ENCODE measurements at regions not wholly inside any gene's neighbourhood (a gene's known extent, or its start where the extent isn't known, plus 50 kb on each side); places are given as distances from the start of the nearest gene placed in this dataset.
"Not testable (repeated sequence)": the region's sequence is repeated elsewhere in the genome, so short reads cannot be mapped to it uniquely, and the experiment has no call there.

DNA sequence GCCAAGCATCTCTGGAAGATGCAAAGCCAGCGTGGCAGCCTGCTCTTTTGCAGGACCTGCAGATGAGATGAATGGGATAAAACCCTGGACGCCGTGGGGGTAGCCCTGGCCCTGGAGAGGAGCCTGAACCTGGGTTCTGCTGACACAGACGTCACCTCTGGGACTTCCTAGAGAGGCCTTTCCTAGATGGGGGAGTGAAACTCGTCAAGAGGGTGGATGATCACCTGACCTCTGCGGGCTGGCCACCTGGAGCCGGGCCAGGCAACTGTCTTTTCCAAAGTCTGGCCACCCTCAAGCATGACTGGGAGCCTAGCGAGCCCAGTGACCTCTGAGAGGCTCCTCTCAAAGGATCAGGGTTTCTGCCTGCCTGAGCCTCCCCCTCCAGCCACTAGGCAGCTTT, 529.0 kb downstream of the KCNJ18 start:
- TF ChIP-seq EZH2 (IDR thresholded peaks at IDR 0.05; ENCODE audit: borderline replicate concordance, low read depth, low read length, severe bottlenecking) (no peak), CTCF (IDR thresholded peaks at IDR 0.05; ENCODE audit: borderline replicate concordance, extremely low read depth, low read length, poor library complexity, severe bottlenecking) (no peak)
- no peak overlapping the region for H3K4me2 ChIP-seq (ENCODE audit: insufficient read depth, low read length)
- no peak for ATAC-seq (ENCODE audit: insufficient read depth, low read depth)
- no peak overlapping the region for H3K4me3 ChIP-seq (ENCODE audit: low read depth in 1 of 2, low read length in 2 of 2)
- no peaks in the 10 kb centered on the region for H4K20me1 ChIP-seq (ENCODE audit: insufficient read depth, low read length)
- H2AFZ ChIP-seq (ENCODE audit: low read depth, low read length): no peak overlapping the region
- DNase-seq: no peak
- no peaks in the 10 kb centered on the region for H3K79me2 ChIP-seq (ENCODE audit: insufficient read depth, low read length)
- H3K9ac ChIP-seq (ENCODE audit: low read depth, low read length): no peak overlapping the region
- H3K9me3 ChIP-seq (ENCODE audit: insufficient read depth, low read length, severe bottlenecking): no peaks in the 10 kb centered on the region
- H3K27ac ChIP-seq (ENCODE audit: low read length): no peak overlapping the region
- H3K36me3 ChIP-seq (ENCODE audit: insufficient read depth, low read length): no peaks in the 10 kb centered on the region
- H3K27me3 ChIP-seq (ENCODE audit: insufficient read depth, low read length, poor library complexity): no peaks in the 10 kb centered on the region
- H3K4me1 ChIP-seq (ENCODE audit: insufficient read depth, low read length): no peaks in the 10 kb centered on the region

DNA sequence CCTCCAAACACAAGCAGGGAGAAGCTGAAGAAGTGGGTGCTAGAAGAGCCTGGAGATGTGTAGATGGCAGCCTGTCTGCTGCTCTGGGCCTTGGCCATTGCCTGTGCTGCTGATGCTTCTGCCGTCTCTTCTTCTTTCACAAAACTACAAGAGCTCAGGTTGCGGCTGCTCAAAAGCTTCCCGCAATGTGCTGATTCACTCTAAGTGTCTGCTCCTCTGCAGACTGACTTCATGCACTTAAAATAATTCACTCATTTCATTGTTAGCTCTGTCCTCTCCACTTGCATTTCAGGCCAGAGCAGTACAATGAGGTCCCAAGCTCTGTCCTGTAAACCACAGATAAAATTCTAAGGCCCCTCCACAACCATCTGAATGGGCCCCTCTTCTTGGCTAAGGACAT, 534.2 kb downstream of the KCNJ18 start:
- not testable (repeated sequence) for H3K9ac ChIP-seq (ENCODE audit: low read depth, low read length); H2AFZ ChIP-seq (ENCODE audit: low read depth, low read length); ATAC-seq (ENCODE audit: insufficient read depth, low read depth)

DNA sequence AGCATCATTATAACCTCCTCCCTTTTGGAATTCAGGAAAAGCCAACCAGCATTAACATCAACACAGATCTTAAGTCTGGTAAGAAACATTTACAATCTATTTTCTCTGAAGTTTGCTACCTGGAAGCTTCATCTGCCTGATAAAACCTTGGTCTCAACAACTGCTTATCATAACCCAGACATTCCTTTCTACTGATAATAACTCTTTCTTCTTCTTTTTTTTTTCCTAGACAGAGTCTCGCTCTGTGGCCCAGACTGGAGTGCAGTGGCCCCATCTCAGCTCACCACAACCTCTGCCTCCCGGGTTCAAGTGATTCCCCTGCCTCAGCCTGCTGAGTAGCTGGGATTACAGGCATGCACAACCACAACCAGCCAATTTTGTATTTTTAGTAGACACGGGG, 534.6 kb downstream of the KCNJ18 start:
- not testable (repeated sequence) for ATAC-seq (ENCODE audit: insufficient read depth, low read depth); H3K4me3 ChIP-seq (ENCODE audit: low read depth in 1 of 2, low read length in 2 of 2); H3K36me3 ChIP-seq (ENCODE audit: insufficient read depth, low read length); H3K79me2 ChIP-seq (ENCODE audit: insufficient read depth, low read length); H2AFZ ChIP-seq (ENCODE audit: low read depth, low read length); H3K9me3 ChIP-seq (ENCODE audit: insufficient read depth, low read length, severe bottlenecking); H3K27me3 ChIP-seq (ENCODE audit: insufficient read depth, low read length, poor library complexity); H3K9ac ChIP-seq (ENCODE audit: low read depth, low read length); H3K4me1 ChIP-seq (ENCODE audit: insufficient read depth, low read length); H3K27ac ChIP-seq (ENCODE audit: low read length); H3K4me2 ChIP-seq (ENCODE audit: insufficient read depth, low read length); DNase-seq; H4K20me1 ChIP-seq (ENCODE audit: insufficient read depth, low read length)

More for the DNA sequence above, 534.2 kb downstream of the KCNJ18 start:
- not testable (repeated sequence) for H3K4me2 ChIP-seq (ENCODE audit: insufficient read depth, low read length); H3K27me3 ChIP-seq (ENCODE audit: insufficient read depth, low read length, poor library complexity); H3K4me1 ChIP-seq (ENCODE audit: insufficient read depth, low read length); H3K27ac ChIP-seq (ENCODE audit: low read length); H3K36me3 ChIP-seq (ENCODE audit: insufficient read depth, low read length); H3K9me3 ChIP-seq (ENCODE audit: insufficient read depth, low read length, severe bottlenecking); H4K20me1 ChIP-seq (ENCODE audit: insufficient read depth, low read length); H3K4me3 ChIP-seq (ENCODE audit: low read depth in 1 of 2, low read length in 2 of 2); DNase-seq; H3K79me2 ChIP-seq (ENCODE audit: insufficient read depth, low read length)

DNA sequence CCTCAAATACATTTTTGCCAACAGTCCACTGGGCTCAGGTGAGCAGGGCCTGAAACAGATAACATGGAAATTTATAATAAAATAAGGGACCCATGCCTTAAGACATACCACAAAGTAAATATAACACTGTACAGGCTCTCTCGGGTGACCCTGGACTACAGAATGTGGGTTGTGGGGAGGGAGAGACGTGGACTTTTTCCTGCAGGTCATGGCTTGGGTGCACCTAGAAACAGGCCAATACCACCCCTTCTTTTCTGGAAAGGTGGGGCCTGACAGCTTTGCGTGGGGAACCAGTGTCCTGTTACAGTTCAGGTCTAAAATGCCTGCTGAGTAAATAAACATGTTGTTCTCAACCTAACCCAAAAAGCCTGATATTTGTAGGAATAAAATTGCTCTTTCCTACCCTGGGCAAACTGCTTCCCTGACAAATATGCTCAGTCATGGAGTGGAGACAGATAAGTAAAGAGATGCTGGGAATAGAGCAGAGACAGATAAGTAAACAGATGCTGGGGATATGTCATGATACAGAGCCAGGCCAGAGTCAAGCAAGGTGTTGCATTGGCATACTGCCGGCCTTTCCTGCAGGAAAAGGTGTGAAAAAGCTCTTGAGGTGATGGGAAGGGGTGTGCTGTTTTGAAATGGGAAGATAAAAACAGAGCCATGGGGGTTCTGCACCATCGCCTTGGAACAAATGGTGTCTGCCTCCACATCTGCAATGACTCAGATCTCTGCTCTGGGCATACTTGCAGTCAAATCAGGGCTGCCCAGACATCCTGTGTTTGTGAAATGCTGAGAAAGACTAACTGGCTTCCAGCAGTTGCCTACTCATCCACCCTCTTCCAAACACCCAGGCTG, 535.6 kb downstream of the KCNJ18 start:
- H3K27ac ChIP-seq (ENCODE audit: low read length); ATAC-seq (ENCODE audit: insufficient read depth, low read depth); H3K4me2 ChIP-seq (ENCODE audit: insufficient read depth, low read length): not testable (repeated sequence)

GRCh38 chr17:22229821-22230220, 537.5 kb downstream of the KCNJ18 start:
- H3K79me2 ChIP-seq (ENCODE audit: insufficient read depth, low read length); H3K4me3 ChIP-seq (ENCODE audit: low read depth in 1 of 2, low read length in 2 of 2); H2AFZ ChIP-seq (ENCODE audit: low read depth, low read length); ATAC-seq (ENCODE audit: insufficient read depth, low read depth); H3K4me1 ChIP-seq (ENCODE audit: insufficient read depth, low read length); H3K9ac ChIP-seq (ENCODE audit: low read depth, low read length); DNase-seq; H3K27ac ChIP-seq (ENCODE audit: low read length); H3K9me3 ChIP-seq (ENCODE audit: insufficient read depth, low read length, severe bottlenecking); H3K4me2 ChIP-seq (ENCODE audit: insufficient read depth, low read length); H3K27me3 ChIP-seq (ENCODE audit: insufficient read depth, low read length, poor library complexity); H3K36me3 ChIP-seq (ENCODE audit: insufficient read depth, low read length); H4K20me1 ChIP-seq (ENCODE audit: insufficient read depth, low read length): not testable (repeated sequence)

More for the DNA sequence above, 535.6 kb downstream of the KCNJ18 start:
- not testable (repeated sequence) for H3K36me3 ChIP-seq (ENCODE audit: insufficient read depth, low read length); H3K4me1 ChIP-seq (ENCODE audit: insufficient read depth, low read length); H3K4me3 ChIP-seq (ENCODE audit: low read depth in 1 of 2, low read length in 2 of 2); DNase-seq; H3K79me2 ChIP-seq (ENCODE audit: insufficient read depth, low read length); H2AFZ ChIP-seq (ENCODE audit: low read depth, low read length); H3K27me3 ChIP-seq (ENCODE audit: insufficient read depth, low read length, poor library complexity); H3K9me3 ChIP-seq (ENCODE audit: insufficient read depth, low read length, severe bottlenecking); H4K20me1 ChIP-seq (ENCODE audit: insufficient read depth, low read length); H3K9ac ChIP-seq (ENCODE audit: low read depth, low read length)
